Activated T-helper 1 cell treated with Interleukin-2 at 50 U/mL for 16 hours (primary cell): ENCODE measurements at regions not wholly inside any gene's neighbourhood (a gene's known extent, or its start where the extent isn't known, plus 50 kb on each side); places are given as distances from the start of the nearest gene placed in this dataset.
"Not testable (repeated sequence)": the region's sequence is repeated elsewhere in the genome, so short reads cannot be mapped to it uniquely, and the experiment has no call there.

ENCODE experiments used
- DNase-seq: peaks from one replicate; pipeline ENCODE4 v3.0.0-alpha.2; 2020; ENCODE audit warnings: low read depth

DNA sequence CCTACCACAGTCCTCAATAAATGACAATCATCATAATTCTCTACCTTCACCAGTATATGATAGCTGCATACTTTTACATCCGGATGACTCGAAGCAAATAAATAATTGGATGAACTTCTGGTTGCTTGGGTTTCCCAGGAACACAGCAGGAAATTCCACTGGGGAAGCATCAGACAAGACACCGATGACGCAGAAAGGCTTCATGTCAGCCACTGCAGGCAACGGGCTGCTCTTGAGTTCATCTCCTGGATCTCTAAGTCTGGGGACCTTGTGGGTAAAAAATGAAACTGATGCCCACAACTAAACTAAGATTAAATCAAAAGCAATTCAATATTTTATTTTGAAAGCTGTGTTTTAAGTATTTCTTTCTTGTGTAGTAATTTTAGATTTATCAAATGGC lies 472.1 kb upstream of the C16orf82 start:
- DNase-seq, result no peak

GRCh38 chr16:26595199-26595598 lies 471.5 kb upstream of the C16orf82 start:
- no peak for DNase-seq

DNA sequence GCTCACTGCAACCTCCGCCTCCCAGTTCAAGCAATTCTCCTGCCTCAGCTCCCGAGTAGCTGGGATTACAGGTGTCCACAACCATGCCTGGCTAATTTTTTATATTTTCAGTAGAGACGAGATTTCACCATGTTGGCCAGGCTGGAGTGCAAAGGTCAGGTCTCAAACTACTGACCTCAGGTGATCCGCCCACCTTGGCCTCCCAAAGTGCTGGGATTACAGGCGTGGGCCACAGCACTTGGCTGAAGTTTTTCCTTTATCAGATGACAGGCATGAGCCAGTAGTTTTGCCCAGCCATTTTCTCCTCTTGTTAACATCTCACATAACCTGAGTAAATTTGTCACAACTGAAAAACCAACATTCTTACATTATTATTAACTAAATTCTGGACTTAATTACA lies 470.7 kb upstream of the C16orf82 start:
- DNase-seq, result not testable (repeated sequence)

DNA sequence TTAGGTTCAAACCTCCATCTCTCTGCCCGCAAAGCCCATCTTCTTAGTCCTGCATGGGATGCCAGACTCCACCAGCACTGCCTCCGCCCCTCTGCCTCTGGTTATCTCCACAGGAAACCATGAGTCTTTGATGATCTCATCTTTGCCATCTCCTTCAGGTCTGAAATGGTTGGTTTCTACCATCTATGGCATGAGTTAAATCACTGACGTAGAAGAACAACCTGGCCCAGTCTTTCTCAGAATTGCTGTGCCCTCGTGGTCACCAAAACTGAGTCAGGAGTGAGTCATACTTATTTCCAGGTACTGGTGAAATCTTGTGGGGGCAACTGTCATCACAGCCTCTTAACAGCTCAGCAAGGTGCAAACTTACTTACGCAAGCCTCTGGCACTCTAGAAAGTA lies 468.7 kb upstream of the C16orf82 start:
- peak; percentile 15 for DNase-seq

- DNase-seq, result no peak
Observed at GRCh38 chr16:26598998-26599784, 467.5 kb upstream of the C16orf82 start.

DNA sequence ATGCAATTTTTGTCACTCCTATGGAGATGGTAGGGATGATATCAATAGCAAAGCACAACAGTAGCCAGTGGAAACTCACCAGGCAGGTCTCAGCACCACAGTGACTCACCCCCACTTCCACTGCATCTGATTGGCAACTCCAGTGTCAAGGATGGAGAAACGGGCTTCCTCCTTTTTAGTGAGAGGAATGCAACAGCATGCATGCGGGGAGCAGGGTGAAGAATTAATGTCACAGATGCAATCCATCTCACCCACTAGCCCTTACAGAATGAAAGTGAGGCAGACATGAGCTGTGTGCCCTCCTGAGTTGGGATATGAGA lies 467.0 kb upstream of the C16orf82 start:
- DNase-seq, result no peak

DNA sequence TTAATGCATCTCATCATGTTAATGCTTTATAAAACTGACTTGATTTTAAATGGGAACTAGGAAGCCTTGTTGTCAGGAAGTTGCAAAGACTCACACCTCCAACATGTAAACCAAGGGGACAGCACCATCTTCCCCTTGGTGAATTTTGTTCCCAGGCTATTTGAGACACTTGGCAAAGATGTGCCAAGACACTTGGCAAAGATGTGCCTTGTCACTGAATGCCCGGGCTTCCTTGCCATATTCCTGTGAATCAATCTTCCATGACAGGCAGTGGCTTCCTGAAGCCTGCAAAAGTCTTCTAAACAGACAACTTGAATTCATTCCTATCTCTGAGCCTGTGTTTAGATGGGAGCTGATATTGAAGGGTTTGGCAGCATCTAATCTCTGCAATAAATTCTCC lies 465.4 kb upstream of the C16orf82 start:
- no peak for DNase-seq

GRCh38 chr16:26605626-26606271 lies 461.0 kb upstream of the C16orf82 start:
- DNase-seq, result no peak

DNA sequence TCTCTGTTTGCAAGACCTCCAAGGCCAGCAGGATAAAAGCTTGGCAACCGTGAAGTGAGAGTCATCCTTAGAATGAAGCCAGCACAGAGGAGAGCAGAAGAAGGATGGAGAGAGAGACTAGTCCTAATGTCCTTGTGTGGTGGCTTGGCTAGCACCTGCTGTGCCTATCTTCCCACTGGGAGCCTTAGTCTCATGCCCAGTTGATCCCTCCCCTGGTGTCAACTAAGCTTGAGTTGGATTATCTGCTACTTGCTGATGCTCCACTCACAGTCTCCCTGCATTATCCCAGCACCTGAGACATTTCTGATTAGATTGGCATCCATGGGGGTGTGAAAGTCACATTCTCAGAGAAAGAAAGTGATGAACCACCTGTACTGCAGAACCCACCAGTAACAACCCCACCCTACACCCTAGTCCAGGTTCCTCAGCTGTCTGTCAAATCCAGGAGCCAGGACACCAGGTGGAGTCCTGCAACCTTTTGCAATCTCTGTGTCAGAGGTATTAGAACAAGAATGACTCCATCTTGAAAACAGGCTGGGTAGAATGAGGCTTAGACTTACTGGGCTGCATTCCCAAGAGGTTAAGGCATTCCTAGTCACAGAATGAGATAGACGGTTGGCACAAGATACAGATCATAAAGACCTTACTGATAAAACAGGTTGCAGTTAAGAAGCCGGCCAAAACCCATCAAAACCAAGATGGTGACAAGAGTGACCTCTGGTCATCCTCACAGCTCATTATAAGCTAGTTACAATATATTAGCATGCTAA lies 460.2 kb upstream of the C16orf82 start:
- no peak for DNase-seq

- no peak for DNase-seq
Observed at GRCh38 chr16:26614237-26614841, 452.4 kb upstream of the C16orf82 start.

DNA sequence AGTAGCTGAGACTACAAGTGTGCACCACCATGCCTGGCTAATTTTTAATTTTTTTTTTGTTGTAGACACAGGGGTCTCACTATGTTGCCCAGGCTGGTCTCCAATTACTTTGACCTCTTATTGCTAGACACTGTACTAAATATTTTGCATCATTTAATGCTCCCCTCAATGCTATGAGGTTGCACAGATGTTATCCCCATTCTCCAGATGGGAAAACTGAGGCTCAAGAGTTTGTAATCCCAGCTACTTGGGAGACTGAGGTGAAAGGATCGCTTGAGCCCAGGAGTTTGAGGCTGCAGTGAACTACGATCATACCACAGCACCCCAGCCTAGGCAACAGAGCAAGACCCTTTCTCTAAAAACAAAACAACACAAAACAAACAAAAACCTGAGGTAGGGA lies 443.3 kb upstream of the C16orf82 start:
- no peak for DNase-seq

- no peak for DNase-seq
Observed at GRCh38 chr16:26627958-26628357, 438.8 kb upstream of the C16orf82 start.

DNA sequence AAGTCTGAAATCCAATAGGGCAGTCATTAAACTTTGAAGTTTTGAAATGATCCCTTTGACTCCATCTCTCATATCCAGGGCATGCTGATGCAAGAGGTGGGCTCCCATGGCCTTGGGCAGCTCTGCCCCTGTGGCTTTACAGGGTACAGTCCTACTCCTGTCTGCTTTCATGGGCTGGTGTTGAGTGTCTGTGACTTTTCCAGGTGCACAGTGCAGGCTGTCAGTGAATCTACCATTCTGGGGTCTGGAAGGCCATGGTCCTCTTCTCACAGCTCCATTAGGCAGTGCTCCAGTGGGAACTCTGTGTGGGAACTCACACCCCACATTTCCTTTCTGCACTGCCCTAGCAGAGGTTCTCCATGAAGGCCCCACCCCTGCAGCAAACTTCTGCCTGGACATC lies 435.4 kb upstream of the C16orf82 start:
- not testable (repeated sequence) for DNase-seq

GRCh38 chr16:26642047-26642664 lies 424.6 kb upstream of the C16orf82 start:
- no peak for DNase-seq

- no peak for DNase-seq
Observed at GRCh38 chr16:26643519-26643918, 423.2 kb upstream of the C16orf82 start.

DNA sequence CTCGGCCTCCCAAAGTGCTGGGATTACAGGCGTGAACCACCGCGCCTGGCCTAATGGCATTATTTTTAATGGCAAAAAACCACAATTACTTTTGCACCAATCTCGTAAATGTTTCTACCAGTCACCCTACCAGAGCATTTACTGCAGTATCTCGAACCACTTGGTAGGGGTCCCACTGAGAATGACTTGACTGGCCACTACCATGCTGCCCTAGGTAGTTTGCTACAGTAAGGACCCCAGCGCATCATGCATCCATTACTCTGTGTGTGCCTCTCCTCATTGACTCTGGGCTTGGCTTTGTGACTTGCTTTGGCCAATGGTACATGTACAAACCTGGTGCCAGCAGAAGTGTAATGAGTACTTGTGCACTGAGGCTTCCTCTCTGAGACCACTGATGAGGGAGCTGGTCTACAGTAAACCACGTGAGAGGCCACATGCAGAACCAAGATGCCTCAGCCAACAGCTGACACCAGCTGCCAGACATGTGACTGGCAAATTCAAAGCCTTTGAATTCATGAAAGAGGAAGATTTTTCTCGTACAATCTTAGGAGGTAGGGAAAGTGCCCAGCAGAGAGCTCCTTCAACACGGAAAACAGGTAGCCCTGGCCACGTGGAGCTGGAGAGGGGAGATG lies 421.7 kb upstream of the C16orf82 start:
- DNase-seq, result no peak

DNA sequence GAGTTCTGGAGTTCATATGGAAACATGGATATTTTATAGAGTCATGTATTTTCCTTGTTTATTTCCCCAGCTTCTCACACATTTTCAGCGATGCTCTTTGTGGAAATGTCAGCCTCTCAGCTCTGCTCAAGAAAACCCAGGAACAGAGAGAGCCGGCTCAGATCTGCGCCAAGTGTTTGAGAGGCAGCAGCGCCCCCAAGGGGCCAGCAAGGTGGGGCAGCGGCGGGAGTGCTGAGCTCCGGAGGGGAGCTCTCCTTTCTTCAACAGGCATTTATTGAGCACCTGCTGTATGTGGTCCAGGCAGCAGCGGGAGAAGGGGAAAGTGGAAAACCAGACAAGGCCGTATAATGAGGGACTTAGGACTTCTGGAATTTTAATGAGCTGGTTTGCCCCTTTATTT lies 421.1 kb upstream of the C16orf82 start:
- peak; percentile 2 for DNase-seq

DNA sequence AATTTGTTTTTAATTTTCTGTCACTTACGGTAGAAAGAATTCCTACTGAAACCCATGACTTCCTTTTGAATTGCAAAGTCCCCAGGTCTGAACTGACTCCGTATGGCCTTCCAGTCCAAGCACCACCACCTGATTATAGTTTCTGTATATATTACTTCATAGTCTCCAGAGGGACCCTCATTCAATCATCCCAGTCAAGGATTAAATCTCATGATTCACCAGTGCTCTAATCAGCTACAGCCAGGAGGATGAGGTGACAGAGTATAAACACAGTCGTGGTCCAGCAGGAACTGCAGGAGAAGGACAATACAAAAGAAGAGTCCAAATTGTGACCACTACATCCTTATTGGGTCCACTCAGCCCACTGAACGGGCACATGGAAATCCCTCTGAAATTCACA lies 418.9 kb upstream of the C16orf82 start:
- no peak for DNase-seq

GRCh38 chr16:26648851-26649250 lies 417.9 kb upstream of the C16orf82 start:
- DNase-seq, result no peak

GRCh38 chr16:26649381-26650045 lies 417.2 kb upstream of the C16orf82 start:
- no peak for DNase-seq

DNA sequence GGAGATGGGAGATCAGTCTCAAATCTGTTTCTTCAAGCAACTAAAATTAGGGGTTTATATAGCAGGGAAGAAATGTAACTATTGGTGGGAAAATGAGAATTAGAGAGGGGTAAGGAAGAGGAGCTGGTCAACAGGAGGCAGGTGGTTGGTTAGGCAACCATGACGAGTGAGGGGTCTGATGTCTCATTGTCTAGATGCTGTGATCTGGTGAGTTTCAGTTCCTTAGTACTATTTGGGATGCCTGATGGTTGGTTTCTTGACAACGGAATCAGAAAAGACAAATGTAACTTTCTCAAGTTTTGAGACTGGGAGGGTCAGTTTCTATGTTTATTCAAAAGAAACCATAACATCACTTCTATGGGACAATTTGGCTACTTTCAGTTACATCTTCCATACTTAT lies 415.3 kb upstream of the C16orf82 start:
- no peak for DNase-seq
